SK-N-MC (cell line): ENCODE measurements at regions not wholly inside any gene's neighbourhood (a gene's known extent, or its start where the extent isn't known, plus 50 kb on each side); places are given as distances from the start of the nearest gene placed in this dataset.

Experiments used
- DNase-seq: peaks from one replicate; pipeline ENCODE4 v3.0.0-alpha.2; 2011; ENCODE audit warnings: low read depth, low spot score
- H3K27ac ChIP-seq: fragments of 200-600 bp; sonication (generic); 2 replicates; pipeline ENCODE4 v1.5.1; 2016; ENCODE audit warnings: mixed run types
- H3K36me3 ChIP-seq: fragments of 200-600 bp; sonication (generic); 2 replicates; pipeline ENCODE4 v1.6.1; 2017; ENCODE audit warnings: antibody characterized with exemption, low read length, mixed read lengths; ENCODE audit not compliant: insufficient read depth
- H3K4me3 ChIP-seq: fragments of 200-600 bp; sonication (generic); 2 replicates; pipeline ENCODE4 v1.5.1; 2016
- H3K9ac ChIP-seq: fragments of 200-600 bp; sonication (generic); 2 replicates; pipeline ENCODE4 v1.8.0; 2017; ENCODE audit warnings: mixed run types, mixed read lengths; ENCODE audit not compliant: insufficient read length
- H3K9me3 ChIP-seq: fragments of 200-600 bp; sonication (generic); 2 replicates; pipeline ENCODE4 v1.6.1; 2017; ENCODE audit warnings: low read depth, mild to moderate bottlenecking, antibody characterized with exemption, low read length, moderate library complexity, mixed read lengths
- EZH2 ChIP-seq: fragments of 200-600 bp; sonication (generic); IDR thresholded peaks from one replicate; pipeline ENCODE4 v1.6.1; 2017; ENCODE audit warnings: antibody characterized with exemption
- FOXP2 ChIP-seq: optimal IDR thresholded peaks from 2 replicates; pipeline ENCODE3; 2011; ENCODE audit warnings: mild to moderate bottlenecking, moderate library complexity; ENCODE audit not compliant: insufficient read depth; ENCODE audit errors: extremely low read length, control extremely low read depth
- POLR2AphosphoS5 ChIP-seq: IDR thresholded peaks from 2 replicates; pipeline ENCODE4 v1.6.1; 2012; ENCODE audit warnings: mild to moderate bottlenecking, low read depth, low read length, borderline replicate concordance

DNA sequence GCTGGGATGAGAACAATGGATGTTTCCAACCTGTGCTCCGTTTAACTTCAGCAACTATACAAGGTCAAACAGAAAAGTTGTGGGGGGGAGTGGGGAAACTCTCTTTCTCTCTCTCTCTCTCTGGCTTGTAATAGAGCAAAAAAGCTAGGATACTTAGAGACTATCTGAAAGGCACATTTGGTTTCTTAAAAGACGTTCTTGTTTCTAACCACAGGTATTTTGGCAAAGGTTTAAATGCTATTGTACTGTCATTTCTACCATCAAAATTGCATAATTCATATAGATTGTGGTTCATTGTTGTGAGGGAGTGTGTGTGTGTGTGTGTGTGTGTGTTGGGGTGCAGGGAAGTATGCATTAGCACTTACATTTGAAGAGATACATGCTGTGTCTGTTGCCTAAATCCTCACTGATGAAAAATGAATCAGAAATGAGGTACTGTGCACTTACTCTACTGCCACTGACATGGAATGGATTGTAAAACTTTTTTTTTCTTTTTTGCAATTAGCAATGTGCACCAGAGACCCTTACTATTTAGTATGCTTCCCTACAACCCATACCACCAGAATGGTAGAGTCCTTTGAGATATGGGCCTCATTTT lies 841.0 kb upstream of the PIK3C3 start:
- Histone ChIP-seq H3K36me3 (no peaks in the 10 kb centered on the region), H3K27ac (no peak overlapping the region), H3K9me3 (no peaks in the 10 kb centered on the region), H3K9ac (no peak overlapping the region), H3K4me3 (no peak overlapping the region)
- TF ChIP-seq FOXP2: no peak
- no peak for TF ChIP-seq EZH2
- no peak for TF ChIP-seq POLR2AphosphoS5
- no peak for DNase-seq

DNA sequence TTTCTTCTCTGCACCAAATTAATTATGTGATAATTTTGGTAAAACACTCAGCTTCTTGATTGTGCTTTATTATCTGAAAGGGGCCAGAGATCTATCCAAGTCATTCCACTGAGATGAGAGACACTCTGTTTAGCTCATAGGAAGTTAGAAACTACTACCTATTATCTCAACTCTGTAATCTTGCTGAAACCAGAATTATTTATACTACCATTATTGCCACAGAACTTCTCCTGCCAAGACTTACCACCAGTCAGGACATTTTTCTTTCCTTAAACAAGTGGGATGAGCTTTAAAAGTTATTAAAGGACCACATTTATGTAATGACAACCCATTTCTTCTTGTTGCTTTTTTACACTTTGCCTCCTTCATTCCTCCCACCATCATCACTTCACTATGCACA lies 855.6 kb upstream of the PIK3C3 start:
- H3K4me3 ChIP-seq: no peak overlapping the region
- H3K9ac ChIP-seq: no peak overlapping the region
- H3K27ac ChIP-seq: no peak overlapping the region
- H3K36me3 ChIP-seq: no peaks in the 10 kb centered on the region
- no peaks in the 10 kb centered on the region for H3K9me3 ChIP-seq
- TF ChIP-seq FOXP2 (no peak), POLR2AphosphoS5 (no peak), EZH2 (no peak)
- DNase-seq: no peak

- H3K4me3 ChIP-seq: no peak overlapping the region
- H3K9me3 ChIP-seq: no peaks in the 10 kb centered on the region
- H3K36me3 ChIP-seq: no peaks in the 10 kb centered on the region
- no peak overlapping the region for H3K9ac ChIP-seq
- TF ChIP-seq EZH2 (no peak), POLR2AphosphoS5 (no peak), FOXP2 (no peak)
- no peak overlapping the region for H3K27ac ChIP-seq
- no peak for DNase-seq
Measured at GRCh38 chr18:41096504-41096903, 858.5 kb upstream of the PIK3C3 start.

- Histone ChIP-seq H3K27ac (no peak overlapping the region), H3K36me3 (no peaks in the 10 kb centered on the region), H3K9me3 (no peaks in the 10 kb centered on the region), H3K4me3 (no peak overlapping the region), H3K9ac (no peak overlapping the region)
- no peak for TF ChIP-seq EZH2
- TF ChIP-seq FOXP2: no peak
- TF ChIP-seq POLR2AphosphoS5: no peak
- no peak for DNase-seq
Measured at GRCh38 chr18:41077076-41077475, 878.0 kb upstream of the PIK3C3 start.

GRCh38 chr18:41075212-41075611 lies 879.8 kb upstream of the PIK3C3 start:
- Histone ChIP-seq H3K9me3 (no peaks in the 10 kb centered on the region), H3K9ac (no peak overlapping the region), H3K36me3 (no peaks in the 10 kb centered on the region), H3K27ac (no peak overlapping the region), H3K4me3 (no peak overlapping the region)
- no peak for TF ChIP-seq FOXP2
- no peak for TF ChIP-seq EZH2
- TF ChIP-seq POLR2AphosphoS5: no peak
- no peak for DNase-seq

GRCh38 chr18:41073372-41073954 lies 881.6 kb upstream of the PIK3C3 start:
- Histone ChIP-seq H3K9ac (no peak overlapping the region), H3K9me3 (no peaks in the 10 kb centered on the region), H3K4me3 (no peak overlapping the region), H3K27ac (no peak overlapping the region), H3K36me3 (no peaks in the 10 kb centered on the region)
- TF ChIP-seq POLR2AphosphoS5 (no peak), EZH2 (no peak), FOXP2 (no peak)
- no peak for DNase-seq

- no peaks in the 10 kb centered on the region for H3K9me3 ChIP-seq
- H3K36me3 ChIP-seq: no peaks in the 10 kb centered on the region
- no peak overlapping the region for H3K9ac ChIP-seq
- no peak overlapping the region for H3K27ac ChIP-seq
- no peak for TF ChIP-seq EZH2
- no peak for TF ChIP-seq POLR2AphosphoS5
- TF ChIP-seq FOXP2: no peak
- DNase-seq: no peak
- no peak overlapping the region for H3K4me3 ChIP-seq
Measured at GRCh38 chr18:41072946-41073345, 882.1 kb upstream of the PIK3C3 start.

DNA sequence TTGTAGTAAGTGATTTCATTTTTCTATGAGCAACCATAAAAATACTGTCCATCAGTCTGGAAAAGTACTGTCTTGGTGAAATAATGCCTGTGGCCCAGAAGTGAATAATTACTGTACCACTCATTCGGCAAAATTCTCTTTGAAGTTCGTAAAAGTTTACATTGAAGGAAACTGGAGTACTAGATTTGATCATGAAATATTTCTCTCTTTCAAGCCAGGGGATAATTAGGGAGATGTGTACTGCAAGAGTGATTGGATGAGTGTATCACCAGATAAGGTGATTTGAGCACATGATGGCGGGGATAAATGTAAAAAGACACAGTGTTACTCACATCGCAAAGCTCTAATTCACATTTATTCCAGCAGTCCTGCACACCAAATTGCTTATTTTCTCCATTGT lies 883.2 kb upstream of the PIK3C3 start:
- no peaks in the 10 kb centered on the region for H3K9me3 ChIP-seq
- no peak overlapping the region for H3K27ac ChIP-seq
- H3K36me3 ChIP-seq: no peaks in the 10 kb centered on the region
- no peak for TF ChIP-seq FOXP2
- no peak for TF ChIP-seq EZH2
- no peak for TF ChIP-seq POLR2AphosphoS5
- no peak for DNase-seq
- no peak overlapping the region for H3K4me3 ChIP-seq
- no peak overlapping the region for H3K9ac ChIP-seq

DNA sequence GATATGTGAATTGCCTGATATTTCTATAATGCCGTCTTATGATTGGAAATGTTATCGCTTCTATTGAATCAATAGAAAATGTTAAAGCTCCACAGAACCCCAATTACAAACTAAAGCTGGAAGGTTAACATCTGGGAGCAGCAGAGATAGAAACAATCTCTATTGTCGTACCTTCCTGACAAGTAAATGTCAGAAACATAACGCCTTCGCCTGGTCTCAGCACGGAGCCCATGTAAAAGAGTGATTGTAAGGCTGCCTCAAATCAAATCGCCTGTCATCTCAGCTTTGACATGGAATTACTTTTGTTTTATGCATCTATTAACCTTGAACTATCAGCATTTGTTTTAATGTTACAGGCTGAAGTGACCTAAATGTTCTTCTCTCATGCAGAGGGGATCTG lies 885.9 kb upstream of the PIK3C3 start:
- no peak overlapping the region for H3K4me3 ChIP-seq
- no peak for DNase-seq
- H3K9ac ChIP-seq: no peak overlapping the region
- no peaks in the 10 kb centered on the region for H3K9me3 ChIP-seq
- no peak overlapping the region for H3K27ac ChIP-seq
- no peak for TF ChIP-seq POLR2AphosphoS5
- no peak for TF ChIP-seq FOXP2
- TF ChIP-seq EZH2: no peak
- no peaks in the 10 kb centered on the region for H3K36me3 ChIP-seq
